SU-DHL-6 (cell line): ENCODE measurements at regions not wholly inside any gene's neighbourhood (a gene's known extent, or its start where the extent isn't known, plus 50 kb on each side); places are given as distances from the start of the nearest gene placed in this dataset.

Experiments
- H2AFZ ChIP-seq: fragments of 200-600 bp; sonication (generic); 2 replicates; pipeline ENCODE4 v1.6.1; 2014; ENCODE audit warnings: low read depth, mild to moderate bottlenecking, moderate library complexity, mixed read lengths, antibody characterized with exemption, low read length; ENCODE audit not compliant: severe bottlenecking
- H3F3A ChIP-seq: fragments of 200-600 bp; shearing (Covaris generic); 2 replicates; pipeline ENCODE4 v1.6.0; 2016; ENCODE audit warnings: antibody characterized with exemption, mild to moderate bottlenecking; ENCODE audit not compliant: insufficient read depth
- H3K27ac ChIP-seq: fragments of 200-600 bp; sonication (generic); 2 replicates; pipeline ENCODE4 v1.5.1; 2016; ENCODE audit warnings: low read depth, mild to moderate bottlenecking, low read length, moderate library complexity, mixed read lengths
- H3K27me3 ChIP-seq: fragments of 200-600 bp; sonication (generic), shearing (Covaris generic); 2 replicates; pipeline ENCODE4 v1.6.0; 2014; ENCODE audit warnings: mild to moderate bottlenecking, low read length
- H3K36me3 ChIP-seq: fragments of 200-600 bp; sonication (generic); 2 replicates; pipeline ENCODE4 v1.6.1; 2014; ENCODE audit warnings: mild to moderate bottlenecking, low read length, mixed read lengths
- H3K4me2 ChIP-seq: fragments of 300-600, 200-600 bp; shearing (Covaris generic), sonication (generic); 2 replicates; pipeline ENCODE4 v1.6.0; 2014; ENCODE audit warnings: low read length, low read depth, mild to moderate bottlenecking; ENCODE audit not compliant: poor library complexity, severe bottlenecking
- H3K4me3 ChIP-seq: fragments of 200-600 bp; sonication (generic); 2 replicates; pipeline ENCODE4 v1.5.1; 2014; ENCODE audit warnings: antibody characterized with exemption, low read length, mild to moderate bottlenecking, mixed read lengths; ENCODE audit not compliant: insufficient read depth, poor library complexity, severe bottlenecking
- H3K79me2 ChIP-seq: fragments of 200-600 bp; sonication (generic); 2 replicates; pipeline ENCODE4 v1.6.1; 2014; ENCODE audit warnings: mild to moderate bottlenecking, low read length, moderate library complexity; ENCODE audit not compliant: insufficient read depth
- H3K9ac ChIP-seq: fragments of 200-600 bp; sonication (generic); 2 replicates; pipeline ENCODE4 v1.7.0; 2014; ENCODE audit warnings: mild to moderate bottlenecking, low read length
- H3K9me2 ChIP-seq: fragments of 200-600 bp; sonication (generic); replicated peaks from 2 replicates; pipeline ENCODE4 v1.6.1; 2014; ENCODE audit warnings: low read length; ENCODE audit not compliant: insufficient read depth
- H3K9me3 ChIP-seq: fragments of 200-600 bp; sonication (generic); 2 replicates; pipeline ENCODE4 v1.6.1; 2014; ENCODE audit warnings: low read length, mixed read lengths; ENCODE audit not compliant: insufficient read depth
- H4K20me1 ChIP-seq: fragments of 200-600 bp; sonication (generic); 2 replicates; pipeline ENCODE4 v1.6.1; 2014; ENCODE audit warnings: low read depth, mild to moderate bottlenecking, antibody characterized with exemption, low read length, moderate library complexity, mixed read lengths
- CTCF ChIP-seq: fragments of 200-600 bp; sonication (generic); IDR thresholded peaks from one replicate; pipeline ENCODE4 v1.5.1; 2017; ENCODE audit warnings: antibody characterized with exemption, mild to moderate bottlenecking, low read length, moderate library complexity; ENCODE audit not compliant: insufficient read depth, poor library complexity, severe bottlenecking
- EZH2phosphoT487 ChIP-seq: fragments of 200-600 bp; sonication (generic), shearing (Covaris generic); conservative IDR thresholded peaks from 2 replicates; pipeline ENCODE4 v1.6.1; 2018; ENCODE audit warnings: mild to moderate bottlenecking, antibody characterized with exemption, low read length, moderate library complexity, mixed read lengths

GRCh38 chr18:35875566-35875965, 96.9 kb upstream of the RMP24 start:
- Histone ChIP-seq H4K20me1 (no peaks in the 10 kb centered on the region), H3K4me3 (no peak overlapping the region), H2AFZ (no peak overlapping the region), H3K9me3 (no peaks in the 10 kb centered on the region), H3K9ac (no peak overlapping the region), H3K79me2 (no peaks in the 10 kb centered on the region), H3K27ac (no peak overlapping the region), H3F3A (no peaks in the 10 kb centered on the region), H3K36me3 (no peaks in the 10 kb centered on the region), H3K9me2 (no peaks in the 10 kb centered on the region), H3K4me2 (no peak overlapping the region), H3K27me3 (no peaks in the 10 kb centered on the region)
- no peak for TF ChIP-seq EZH2phosphoT487
- no peak for TF ChIP-seq CTCF

GRCh38 chr18:35876243-35876642, 96.2 kb upstream of the RMP24 start:
- no peak overlapping the region for H3K27ac ChIP-seq
- no peak overlapping the region for H2AFZ ChIP-seq
- H3K4me3 ChIP-seq: no peak overlapping the region
- TF ChIP-seq CTCF: no peak
- no peak for TF ChIP-seq EZH2phosphoT487
- H3K79me2 ChIP-seq: no peaks in the 10 kb centered on the region
- H3K4me2 ChIP-seq: no peak overlapping the region
- no peaks in the 10 kb centered on the region for H3K9me3 ChIP-seq
- no peaks in the 10 kb centered on the region for H3F3A ChIP-seq
- H4K20me1 ChIP-seq: no peaks in the 10 kb centered on the region
- H3K9ac ChIP-seq: no peak overlapping the region
- no peaks in the 10 kb centered on the region for H3K27me3 ChIP-seq
- H3K36me3 ChIP-seq: no peaks in the 10 kb centered on the region
- no peaks in the 10 kb centered on the region for H3K9me2 ChIP-seq

- H3F3A ChIP-seq: no peaks in the 10 kb centered on the region
- no peaks in the 10 kb centered on the region for H3K36me3 ChIP-seq
- no peaks in the 10 kb centered on the region for H3K79me2 ChIP-seq
- H4K20me1 ChIP-seq: no peaks in the 10 kb centered on the region
- H3K9ac ChIP-seq: no peak overlapping the region
- H3K9me3 ChIP-seq: no peaks in the 10 kb centered on the region
- H3K9me2 ChIP-seq: no peaks in the 10 kb centered on the region
- H3K4me3 ChIP-seq: no peak overlapping the region
- H3K27ac ChIP-seq: no peak overlapping the region
- H3K4me2 ChIP-seq: no peak overlapping the region
- TF ChIP-seq EZH2phosphoT487: no peak
- no peak for TF ChIP-seq CTCF
- H2AFZ ChIP-seq: no peak overlapping the region
- H3K27me3 ChIP-seq: no peaks in the 10 kb centered on the region
Measured at GRCh38 chr18:35880788-35881455, 91.6 kb upstream of the RMP24 start.
